HCT116 (cell line): ENCODE measurements at regions not wholly inside any gene's neighbourhood (a gene's known extent, or its start where the extent isn't known, plus 50 kb on each side); places are given as distances from the start of the nearest gene placed in this dataset.

Source experiments
- ATAC-seq: fragments of 200-7000 bp; cut with Tn5 transposase; 2 replicates; pipeline ENCODE4 v1.9.1; 2020; ENCODE audit warnings: mild to moderate bottlenecking, moderate library complexity
- BruUV-seq: library from RNA; stranded (reverse); fragments of 400-500 nt; replicated peaks from 2 replicates; lab custom pipeline; 2021; lab: Mats Ljungman, UMichigan
- CTCF ChIA-PET: fragments of 300-600 bp; sonication (Branson Sonifier 250); formaldehyde crosslinking; loops from one replicate; lab custom pipeline; 2021; ENCODE audit warnings: antibody characterized with exemption; lab: Charles Lee
- POLR2A ChIA-PET: fragments of 300-600, 350-600 bp; sonication (Branson Sonifier 250); formaldehyde crosslinking; loops from one replicate; lab custom pipeline; 2021; ENCODE audit warnings: antibody characterized with exemption; lab: Charles Lee
- RAD21 ChIA-PET, 2 experiments: fragments of 300-600 bp; sonication (Branson Sonifier 250); formaldehyde crosslinking; loops; one replicate each; lab custom pipeline; 2023; ENCODE audit warnings: low total read pairs in 2 of 2; ENCODE audit not compliant: uncharacterized antibody in 2 of 2, unreplicated experiment in 2 of 2, low non-redundant PET in 1 of 2; lab: Charles Lee
- DNase-seq: peaks from one replicate; pipeline ENCODE4 v3.0.0-alpha.2; 2010; ENCODE audit warnings: low read depth, low spot score
- H2AFZ ChIP-seq: fragments of 200-600 bp; shearing (Covaris generic), sonication (generic); 2 replicates; pipeline ENCODE4 v1.6.1; 2017; ENCODE audit warnings: low read depth, mixed run types, mixed read lengths, antibody characterized with exemption, low read length; ENCODE audit not compliant: poor library complexity, severe bottlenecking
- H3K27ac ChIP-seq: 2 replicates; pipeline ENCODE4 v1.5.1; 2012; ENCODE audit warnings: low read depth, low read length
- H3K27me3 ChIP-seq: fragments of 200-600 bp; sonication (generic); 2 replicates; pipeline ENCODE4 v1.6.1; 2016; ENCODE audit warnings: mixed run types, low read length, mixed read lengths; ENCODE audit not compliant: insufficient read depth
- H3K36me3 ChIP-seq, 2 experiments: fragments of 200-500 bp in 1 of 2; fragments of 200-600 bp in 1 of 2; sonication (Bioruptor generic) in 1 of 2; sonication (generic) in 1 of 2; 2 replicates each; pipeline versions ENCODE4 v1.5.1 to v1.6.1; 2014 to 2016; ENCODE audit warnings: low read length in 2 of 2, inconsistent platforms in 1 of 2, mixed read lengths in 1 of 2, mixed run types in 1 of 2; ENCODE audit not compliant: insufficient read depth in 2 of 2, control insufficient read depth in 1 of 2
- H3K4me1 ChIP-seq, 2 experiments: fragments of 200-600 bp in 1 of 2; sonication (generic) in 1 of 2; 2 replicates each; pipeline versions ENCODE4 v1.5.1 to v1.6.1; 2012 to 2017; ENCODE audit warnings: low read length in 2 of 2, inconsistent platforms in 1 of 2, mild to moderate bottlenecking in 1 of 2, mixed read lengths in 1 of 2, mixed run types in 1 of 2, moderate library complexity in 1 of 2; ENCODE audit not compliant: insufficient read depth in 2 of 2, control insufficient read depth in 1 of 2
- H3K4me2 ChIP-seq: fragments of 200-600 bp; sonication (generic); 2 replicates; pipeline ENCODE4 v1.6.1; 2017; ENCODE audit warnings: mixed run types, low read length, mixed read lengths
- H3K4me3 ChIP-seq, 2 experiments: fragments of 200-600 bp in 1 of 2; sonication (generic) in 1 of 2; replicated peaks in 1 of 2; 2 replicates each; pipeline ENCODE4 v1.5.1; 2011 to 2016; ENCODE audit warnings: low read length in 2 of 2, control low read depth in 1 of 2, low read depth in 1 of 2, mild to moderate bottlenecking in 1 of 2, mixed read lengths in 1 of 2, mixed run types in 1 of 2
- H3K79me2 ChIP-seq: fragments of 200-600 bp; sonication (generic); 2 replicates; pipeline ENCODE4 v1.6.1; 2017; ENCODE audit warnings: mild to moderate bottlenecking, mixed run types, low read length, moderate library complexity, mixed read lengths; ENCODE audit not compliant: insufficient read depth
- H3K9ac ChIP-seq: fragments of 200-600 bp; sonication (generic); 2 replicates; pipeline ENCODE4 v1.6.1; 2016; ENCODE audit warnings: low read length, mixed read lengths
- H3K9me2 ChIP-seq: fragments of 200-600 bp; sonication (generic), shearing (Covaris generic); 2 replicates; pipeline ENCODE4 v1.6.1; 2017; ENCODE audit warnings: mixed run types, mild to moderate bottlenecking, moderate library complexity; ENCODE audit not compliant: insufficient read depth
- H3K9me3 ChIP-seq, 2 experiments: fragments of 200-500 bp in 1 of 2; fragments of 200-600 bp in 1 of 2; sonication (Bioruptor generic) in 1 of 2; sonication (generic) in 1 of 2; 2 replicates each; pipeline ENCODE4 v1.6.1; 2014 to 2017; ENCODE audit warnings: low read length in 2 of 2, mixed read lengths in 2 of 2, inconsistent platforms in 1 of 2, low read depth in 1 of 2, mild to moderate bottlenecking in 1 of 2, mixed run types in 1 of 2, moderate library complexity in 1 of 2; ENCODE audit not compliant: control insufficient read depth in 1 of 2, insufficient read depth in 1 of 2
- H4K20me1 ChIP-seq: fragments of 200-600 bp; sonication (generic), shearing (Covaris generic); 2 replicates; pipeline ENCODE4 v1.6.1; 2017; ENCODE audit warnings: mixed run types, mild to moderate bottlenecking, moderate library complexity; ENCODE audit not compliant: insufficient read depth
- ATF3 ChIP-seq: IDR thresholded peaks from 2 replicates; pipeline ENCODE4 v1.6.1; 2012
- CBX3 ChIP-seq: IDR thresholded peaks from 2 replicates; pipeline ENCODE4 v1.6.1; 2012; ENCODE audit warnings: low read depth
- CTCF ChIP-seq, 3 experiments: fragments of 200-600 bp in 1 of 3; sonication (generic) in 1 of 3; IDR thresholded peaks in 2 of 3; conservative IDR thresholded peaks in 1 of 3; 2 replicates each; pipeline ENCODE4 v1.5.1; 2012 to 2017; ENCODE audit warnings: low read depth in 2 of 3, low read length in 2 of 3, antibody characterized with exemption in 1 of 3, borderline replicate concordance in 1 of 3, control low read depth in 1 of 3, mild to moderate bottlenecking in 1 of 3, mixed read lengths in 1 of 3, mixed run types in 1 of 3, moderate library complexity in 1 of 3; ENCODE audit not compliant: insufficient read depth in 1 of 3
- EZH2 ChIP-seq: fragments of 200-600 bp; sonication (generic); IDR thresholded peaks from 2 replicates; pipeline ENCODE4 v1.6.1; 2017; ENCODE audit warnings: antibody characterized with exemption, mixed run types
- EZH2phosphoT487 ChIP-seq: fragments of 200-600 bp; IDR thresholded peaks from 2 replicates; pipeline ENCODE4 v1.6.1; 2018; ENCODE audit warnings: antibody characterized with exemption, borderline replicate concordance
- JUND ChIP-seq: IDR thresholded peaks from 2 replicates; pipeline ENCODE4 v1.6.1; 2012
- MAX ChIP-seq: IDR thresholded peaks from 2 replicates; pipeline ENCODE4 v1.6.1; 2012
- POLR2AphosphoS5 ChIP-seq: IDR thresholded peaks from 2 replicates; pipeline ENCODE4 v1.6.1; 2011; ENCODE audit warnings: mild to moderate bottlenecking, low read depth, low read length, moderate library complexity
- REST ChIP-seq: IDR thresholded peaks from 2 replicates; pipeline ENCODE4 v1.6.1; 2012; ENCODE audit warnings: low read depth
- SIN3A ChIP-seq: IDR thresholded peaks from 2 replicates; pipeline ENCODE4 v1.6.1; 2012; ENCODE audit warnings: low read depth
- SP1 ChIP-seq: IDR thresholded peaks from 2 replicates; pipeline ENCODE4 v1.6.1; 2012; ENCODE audit warnings: low read depth
- SRF ChIP-seq: IDR thresholded peaks from 2 replicates; pipeline ENCODE4 v1.6.1; 2012; ENCODE audit warnings: low read depth
- ZBTB33 ChIP-seq: IDR thresholded peaks from 2 replicates; pipeline ENCODE4 v1.6.1; 2011; ENCODE audit warnings: mild to moderate bottlenecking, low read length, moderate library complexity; ENCODE audit not compliant: insufficient replicate concordance; ENCODE audit errors: extremely low read depth
- ZFX ChIP-seq: fragments of 450-650 bp; IDR thresholded peaks from 2 replicates; pipeline ENCODE4 v1.6.1; 2017
- ZNF274 ChIP-seq: fragments of 200-500 bp; sonication (Bioruptor generic); IDR thresholded peaks from 2 replicates; pipeline ENCODE4 v1.6.1; 2014; ENCODE audit warnings: mild to moderate bottlenecking, low read depth, low read length, inconsistent platforms
- intact Hi-C: fragments of 100-400 bp; cut with micrococcal nuclease; formaldehyde crosslinking; loops from 2 replicates; pipeline ENCODE4 v1.10.0; 2022

GRCh38 chr2:167692936-167693335 lies 554.5 kb downstream of the STK39 start:
- H3K9me2 ChIP-seq: no peaks in the 10 kb centered on the region
- no peaks in the 10 kb centered on the region for H3K9me3 ChIP-seq
- RAD21 ChIA-PET: no interaction called here
- intact Hi-C loops: no loop called here
- H3K27me3 ChIP-seq: no peaks in the 10 kb centered on the region
- H3K4me3 ChIP-seq: no peak overlapping the region
- no peak for DNase-seq
- BruUV-seq: no TSS peak
- no peaks in the 10 kb centered on the region for H4K20me1 ChIP-seq
- no peak overlapping the region for H3K27ac ChIP-seq
- no peak for TF ChIP-seq ATF3
- TF ChIP-seq ZNF274: no peak
- TF ChIP-seq EZH2: no peak
- no peak for TF ChIP-seq REST
- no peak for TF ChIP-seq SIN3A
- no peak for TF ChIP-seq CBX3
- TF ChIP-seq EZH2phosphoT487: no peak
- no peak for TF ChIP-seq POLR2AphosphoS5
- no peak for TF ChIP-seq SP1
- no peak for TF ChIP-seq MAX
- no peak for TF ChIP-seq SRF
- TF ChIP-seq ZBTB33: no peak
- no peak for TF ChIP-seq CTCF (IDR thresholded peaks at IDR 0.05 in 2 of 3, conservative IDR thresholded peaks at IDR 0.05 in 1 of 3; ENCODE audit: borderline replicate concordance in 1 of 3, insufficient read depth in 1 of 3, low read depth in 2 of 3, low read length in 2 of 3)
- no peak for TF ChIP-seq ZFX
- no peak for TF ChIP-seq JUND
- TF ChIP-seq, all 23 proteins: peak for 0
- ATAC-seq: no peak
- CTCF ChIA-PET: no interaction called here
- no peaks in the 10 kb centered on the region for H3K36me3 ChIP-seq
- no peaks in the 10 kb centered on the region for H3K79me2 ChIP-seq
- H2AFZ ChIP-seq: no peak overlapping the region
- no peak overlapping the region for H3K4me2 ChIP-seq
- H3K4me1 ChIP-seq: no peaks in the 10 kb centered on the region
- no peak overlapping the region for H3K9ac ChIP-seq
- POLR2A ChIA-PET: no interaction called here
